Chondrocyte (in vitro differentiated cells): ENCODE measurements at regions not wholly inside any gene's neighbourhood (a gene's known extent, or its start where the extent isn't known, plus 50 kb on each side); places are given as distances from the start of the nearest gene placed in this dataset.

Source experiments
- DNase-seq: peaks from one replicate; pipeline ENCODE4 v3.0.0; 2021; ENCODE audit warnings: mixed read lengths, low spot score
- H3K27ac Mint-ChIP-seq: one replicate; pipeline ENCODE4 v1.8.0; 2021; ENCODE audit warnings: mild to moderate bottlenecking, moderate library complexity, mixed read lengths; ENCODE audit not compliant: unreplicated experiment
- H3K27me3 Mint-ChIP-seq: 2 replicates; pipeline ENCODE4 v1.8.0; 2021; ENCODE audit warnings: low read depth, mixed read lengths
- H3K36me3 Mint-ChIP-seq: 2 replicates; pipeline ENCODE4 v1.8.0; 2021; ENCODE audit warnings: low read depth, mixed read lengths
- H3K4me1 Mint-ChIP-seq: 2 replicates; pipeline ENCODE4 v1.8.0; 2021; ENCODE audit warnings: low read depth, mild to moderate bottlenecking, mixed read lengths
- H3K4me3 Mint-ChIP-seq: one replicate; pipeline ENCODE4 v1.8.0; 2021; ENCODE audit warnings: mild to moderate bottlenecking, moderate library complexity, mixed read lengths; ENCODE audit not compliant: unreplicated experiment
- H3K9me3 Mint-ChIP-seq: 2 replicates; pipeline ENCODE4 v1.8.0; 2021; ENCODE audit warnings: low read depth, mixed read lengths
- CTCF ChIP-seq: fragments of 200-600 bp; sonication (generic); IDR thresholded peaks from 2 replicates; pipeline ENCODE4 v1.5.0; 2021; ENCODE audit warnings: antibody characterized with exemption, mild to moderate bottlenecking, moderate library complexity

- H3K36me3 Mint-ChIP-seq = no peaks in the 10 kb centered on the region
- H3K27me3 Mint-ChIP-seq = no peaks in the 10 kb centered on the region
- peak overlapping the region; percentile 93 for H3K27ac Mint-ChIP-seq
- DNase-seq = no peak
- H3K4me3 Mint-ChIP-seq = no peak overlapping the region
- no peak for TF ChIP-seq CTCF
- H3K4me1 Mint-ChIP-seq = peaks cover 35% of the 10 kb centered on the region
- H3K9me3 Mint-ChIP-seq = no peaks in the 10 kb centered on the region
These were observed 226.6 kb downstream of the GAS1 start for GRCh38 chr9:86720639-86721225.

GRCh38 chr9:86718388-86719049 is 228.8 kb downstream of the GAS1 start:
- no peak for TF ChIP-seq CTCF
- no peaks in the 10 kb centered on the region for H3K27me3 Mint-ChIP-seq
- peaks cover 37% of the 10 kb centered on the region for H3K4me1 Mint-ChIP-seq
- H3K36me3 Mint-ChIP-seq = no peaks in the 10 kb centered on the region
- H3K4me3 Mint-ChIP-seq = no peak overlapping the region
- no peaks in the 10 kb centered on the region for H3K9me3 Mint-ChIP-seq
- H3K27ac Mint-ChIP-seq = no peak overlapping the region
- DNase-seq = no peak

GRCh38 chr9:86716326-86716922 is 230.9 kb downstream of the GAS1 start:
- DNase-seq = no peak
- H3K4me3 Mint-ChIP-seq = no peak overlapping the region
- no peaks in the 10 kb centered on the region for H3K27me3 Mint-ChIP-seq
- H3K9me3 Mint-ChIP-seq = no peaks in the 10 kb centered on the region
- no peak for TF ChIP-seq CTCF
- H3K36me3 Mint-ChIP-seq = no peaks in the 10 kb centered on the region
- peaks cover 19% of the 10 kb centered on the region for H3K4me1 Mint-ChIP-seq
- H3K27ac Mint-ChIP-seq = no peak overlapping the region

GRCh38 chr9:86714999-86715398 is 232.3 kb downstream of the GAS1 start:
- Mint-ChIP-seq H3K27ac (no peak overlapping the region), H3K27me3 (no peaks in the 10 kb centered on the region), H3K9me3 (no peaks in the 10 kb centered on the region), H3K36me3 (no peaks in the 10 kb centered on the region), H3K4me3 (no peak overlapping the region), H3K4me1 (peaks cover 11% of the 10 kb centered on the region)
- no peak for TF ChIP-seq CTCF
- DNase-seq = no peak

GRCh38 chr9:86713970-86714369 is 233.3 kb downstream of the GAS1 start:
- DNase-seq = no peak
- Mint-ChIP-seq H3K36me3 (no peaks in the 10 kb centered on the region), H3K9me3 (no peaks in the 10 kb centered on the region), H3K4me1 (peaks cover 11% of the 10 kb centered on the region), H3K27ac (no peak overlapping the region), H3K4me3 (no peak overlapping the region), H3K27me3 (no peaks in the 10 kb centered on the region)
- TF ChIP-seq CTCF = no peak
